Smooth muscle cell (in vitro differentiated cells): ENCODE measurements at regions not wholly inside any gene's neighbourhood (a gene's known extent, or its start where the extent isn't known, plus 50 kb on each side); places are given as distances from the start of the nearest gene placed in this dataset.

Experiments
- DNase-seq: peaks from one replicate; lab custom pipeline; 2025; ENCODE audit not compliant: unreplicated experiment; lab: John Stamatoyannopoulos, UW
- H2AFZ ChIP-seq: fragments of 200-600 bp; sonication (generic); 2 replicates; pipeline ENCODE4 v1.6.0; 2016; ENCODE audit warnings: antibody characterized with exemption, low read depth, mild to moderate bottlenecking
- H3F3A ChIP-seq: fragments of 200-600 bp; sonication (generic); 2 replicates; pipeline ENCODE4 v1.6.0; 2017; ENCODE audit warnings: antibody characterized with exemption, low read depth
- H3K27ac ChIP-seq: fragments of 200-600 bp; sonication (generic); 2 replicates; pipeline ENCODE4 v1.5.1; 2016; ENCODE audit warnings: low read depth, mild to moderate bottlenecking
- H3K27me3 ChIP-seq: fragments of 200-600 bp; sonication (generic); 2 replicates; pipeline ENCODE4 v1.6.1; 2016; ENCODE audit warnings: low read depth, mild to moderate bottlenecking
- H3K36me3 ChIP-seq: fragments of 200-600 bp; sonication (generic); 2 replicates; pipeline ENCODE4 v1.5.1; 2016; ENCODE audit warnings: low read depth
- H3K4me1 ChIP-seq: fragments of 200-600 bp; sonication (generic); 2 replicates; pipeline ENCODE4 v1.5.1; 2016; ENCODE audit warnings: low read depth
- H3K4me2 ChIP-seq: fragments of 200-600 bp; sonication (generic); 2 replicates; pipeline ENCODE4 v1.6.0; 2016; ENCODE audit warnings: mild to moderate bottlenecking
- H3K4me3 ChIP-seq: fragments of 200-600 bp; sonication (generic); 2 replicates; pipeline ENCODE4 v1.5.1; 2016; ENCODE audit warnings: mild to moderate bottlenecking
- H3K79me2 ChIP-seq: fragments of 200-600 bp; sonication (generic); 2 replicates; pipeline ENCODE4 v1.6.0; 2016; ENCODE audit warnings: low read depth, mild to moderate bottlenecking
- H3K9ac ChIP-seq: fragments of 200-600 bp; sonication (generic); 2 replicates; pipeline ENCODE4 v1.6.0; 2016; ENCODE audit warnings: low read depth
- H3K9me3 ChIP-seq: fragments of 200-600 bp; sonication (generic); replicated peaks from 2 replicates; pipeline ENCODE4 v1.5.1; 2016; ENCODE audit warnings: low read depth
- H4K20me1 ChIP-seq: fragments of 200-600 bp; sonication (generic); 2 replicates; pipeline ENCODE4 v1.6.0; 2016; ENCODE audit warnings: low read depth
- WGBS: methylation state at CpG from one replicate; pipeline ENCODE4 v1.1.7; 2016; ENCODE audit warnings: low lambda C conversion rate; 5-methylcytosine and 5-hydroxymethylcytosine counted together
- TF ChIP-seq, protein P1 (sequence below): fragments of 200-600 bp; sonication (generic); IDR thresholded peaks from 2 replicates; pipeline ENCODE4 v1.5.1; 2017; ENCODE audit warnings: borderline replicate concordance, mild to moderate bottlenecking, antibody characterized with exemption; ENCODE audit not compliant: insufficient read depth, poor library complexity, severe bottlenecking

DNA sequence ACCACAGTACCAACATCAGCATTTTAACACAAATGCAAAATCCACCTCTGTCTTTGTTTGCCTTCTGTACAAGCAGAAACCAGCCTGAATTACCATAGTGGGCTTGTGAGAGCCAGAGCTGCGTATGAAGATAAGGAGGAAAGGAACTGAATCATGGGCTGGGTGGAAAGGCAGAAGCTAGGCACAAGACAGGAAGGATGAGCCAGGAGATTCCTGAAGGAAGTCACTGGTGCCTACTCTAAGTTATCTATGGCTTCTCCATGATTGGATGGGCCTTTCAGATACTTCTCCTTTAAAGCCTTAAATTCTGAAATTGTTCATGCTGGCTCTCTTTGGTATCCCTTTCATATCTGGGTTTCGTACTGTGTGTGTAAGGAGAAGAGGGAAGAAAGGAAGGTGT lies 140.6 kb downstream of the LCA5 start:
- no peak overlapping the region for H3K4me3 ChIP-seq
- H3K4me1 ChIP-seq = no peaks in the 10 kb centered on the region
- H3K27ac ChIP-seq = no peak overlapping the region
- no peaks in the 10 kb centered on the region for H3F3A ChIP-seq
- H2AFZ ChIP-seq = no peak overlapping the region
- no peak overlapping the region for H3K9ac ChIP-seq
- H3K9me3 ChIP-seq = no peaks in the 10 kb centered on the region
- TF ChIP-seq, protein P1, sequence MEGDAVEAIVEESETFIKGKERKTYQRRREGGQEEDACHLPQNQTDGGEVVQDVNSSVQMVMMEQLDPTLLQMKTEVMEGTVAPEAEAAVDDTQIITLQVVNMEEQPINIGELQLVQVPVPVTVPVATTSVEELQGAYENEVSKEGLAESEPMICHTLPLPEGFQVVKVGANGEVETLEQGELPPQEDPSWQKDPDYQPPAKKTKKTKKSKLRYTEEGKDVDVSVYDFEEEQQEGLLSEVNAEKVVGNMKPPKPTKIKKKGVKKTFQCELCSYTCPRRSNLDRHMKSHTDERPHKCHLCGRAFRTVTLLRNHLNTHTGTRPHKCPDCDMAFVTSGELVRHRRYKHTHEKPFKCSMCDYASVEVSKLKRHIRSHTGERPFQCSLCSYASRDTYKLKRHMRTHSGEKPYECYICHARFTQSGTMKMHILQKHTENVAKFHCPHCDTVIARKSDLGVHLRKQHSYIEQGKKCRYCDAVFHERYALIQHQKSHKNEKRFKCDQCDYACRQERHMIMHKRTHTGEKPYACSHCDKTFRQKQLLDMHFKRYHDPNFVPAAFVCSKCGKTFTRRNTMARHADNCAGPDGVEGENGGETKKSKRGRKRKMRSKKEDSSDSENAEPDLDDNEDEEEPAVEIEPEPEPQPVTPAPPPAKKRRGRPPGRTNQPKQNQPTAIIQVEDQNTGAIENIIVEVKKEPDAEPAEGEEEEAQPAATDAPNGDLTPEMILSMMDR = no peak
- no peaks in the 10 kb centered on the region for H3K36me3 ChIP-seq
- WGBS = 88% methylated on average over 2 of the region's 2 CpGs
- DNase-seq = no peak
- no peaks in the 10 kb centered on the region for H3K79me2 ChIP-seq
- H4K20me1 ChIP-seq = no peaks in the 10 kb centered on the region
- H3K27me3 ChIP-seq = no peaks in the 10 kb centered on the region
- no peak overlapping the region for H3K4me2 ChIP-seq

DNA sequence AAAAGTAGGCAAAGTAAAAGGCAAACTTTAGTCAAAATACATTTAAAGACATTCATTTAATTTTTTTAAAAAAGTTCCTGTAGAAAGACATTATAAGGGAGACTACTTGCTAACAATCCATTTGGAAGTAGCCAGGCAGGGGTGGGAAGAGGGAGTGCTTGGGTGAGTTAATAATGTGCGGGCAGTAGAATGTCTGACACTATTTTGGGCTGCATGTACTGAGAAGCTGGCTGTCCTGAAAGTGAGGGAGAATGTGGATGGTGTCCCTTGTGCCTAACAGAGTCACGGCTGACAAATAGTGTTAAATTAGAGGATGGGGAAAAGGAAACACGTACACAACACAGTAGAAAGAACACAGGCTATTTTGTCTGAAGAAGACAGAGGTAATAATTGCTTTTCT lies 142.5 kb downstream of the LCA5 start:
- H3K36me3 ChIP-seq = no peaks in the 10 kb centered on the region
- no peaks in the 10 kb centered on the region for H3K4me1 ChIP-seq
- H3K9ac ChIP-seq = no peak overlapping the region
- TF ChIP-seq, protein P1 = no peak
- no peak for DNase-seq
- H3K79me2 ChIP-seq = no peaks in the 10 kb centered on the region
- no peak overlapping the region for H3K4me3 ChIP-seq
- WGBS = 92% methylated on average over 3 of the region's 3 CpGs
- H3K27ac ChIP-seq = no peak overlapping the region
- H3K27me3 ChIP-seq = no peaks in the 10 kb centered on the region
- no peaks in the 10 kb centered on the region for H3K9me3 ChIP-seq
- H3K4me2 ChIP-seq = no peak overlapping the region
- H2AFZ ChIP-seq = no peak overlapping the region
- H4K20me1 ChIP-seq = no peaks in the 10 kb centered on the region
- no peaks in the 10 kb centered on the region for H3F3A ChIP-seq

DNA sequence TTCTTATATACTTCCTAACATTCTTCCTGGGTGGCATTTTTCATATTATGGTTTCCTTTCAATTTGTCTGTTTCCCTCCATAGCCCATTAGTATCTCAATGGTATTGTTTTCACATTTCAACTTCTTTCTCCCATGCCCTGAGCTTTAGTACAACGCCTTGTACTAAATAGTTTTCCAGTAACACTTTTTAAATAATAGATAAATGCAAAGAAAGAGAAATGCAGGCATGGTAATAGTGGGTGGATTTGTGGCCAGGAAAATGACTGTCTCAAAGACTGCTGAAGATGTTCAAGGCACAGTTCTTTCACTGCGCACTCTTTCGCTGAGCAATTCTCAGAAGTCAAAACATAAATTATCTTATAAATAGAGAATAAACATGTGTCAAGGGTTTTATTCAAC lies 145.1 kb downstream of the LCA5 start:
- no peaks in the 10 kb centered on the region for H4K20me1 ChIP-seq
- no peak overlapping the region for H3K27ac ChIP-seq
- TF ChIP-seq, protein P1 = no peak
- H3K36me3 ChIP-seq = no peaks in the 10 kb centered on the region
- H3K9me3 ChIP-seq = no peaks in the 10 kb centered on the region
- H3K79me2 ChIP-seq = no peaks in the 10 kb centered on the region
- H3K27me3 ChIP-seq = no peaks in the 10 kb centered on the region
- no peak overlapping the region for H3K9ac ChIP-seq
- no peak overlapping the region for H3K4me2 ChIP-seq
- H3F3A ChIP-seq = no peaks in the 10 kb centered on the region
- H3K4me3 ChIP-seq = no peak overlapping the region
- no peak for DNase-seq
- WGBS = 97% methylated on average over 3 of the region's 3 CpGs
- H2AFZ ChIP-seq = no peak overlapping the region
- H3K4me1 ChIP-seq = no peaks in the 10 kb centered on the region

DNA sequence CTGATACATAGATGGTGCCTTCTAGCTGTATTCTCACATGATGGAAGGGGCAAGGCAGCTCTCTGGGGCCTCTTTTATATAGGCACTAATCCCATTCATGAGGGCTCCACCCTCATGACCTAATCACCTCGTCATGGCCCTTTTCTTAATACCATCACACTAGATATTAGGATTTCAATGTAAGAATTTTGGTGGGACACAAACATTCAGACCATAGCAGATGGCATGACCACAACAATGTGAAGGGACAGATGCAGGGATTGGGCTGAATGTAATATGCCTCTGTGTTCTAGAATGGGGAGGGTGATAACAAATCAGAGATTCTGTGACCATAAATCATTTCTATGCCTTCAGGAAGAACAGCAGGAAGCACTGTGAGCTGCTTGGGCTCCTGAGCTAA lies 145.8 kb downstream of the LCA5 start:
- TF ChIP-seq, protein P1 = no peak
- H3K9ac ChIP-seq = no peak overlapping the region
- no peak overlapping the region for H3K27ac ChIP-seq
- H3K4me2 ChIP-seq = no peak overlapping the region
- no peaks in the 10 kb centered on the region for H3K36me3 ChIP-seq
- no peak overlapping the region for H3K4me3 ChIP-seq
- no peaks in the 10 kb centered on the region for H4K20me1 ChIP-seq
- H3K4me1 ChIP-seq = no peaks in the 10 kb centered on the region
- H3F3A ChIP-seq = no peaks in the 10 kb centered on the region
- 69% methylated on average over 1 of the region's 1 CpG for WGBS
- no peaks in the 10 kb centered on the region for H3K9me3 ChIP-seq
- H2AFZ ChIP-seq = no peak overlapping the region
- DNase-seq = no peak
- H3K27me3 ChIP-seq = no peaks in the 10 kb centered on the region
- no peaks in the 10 kb centered on the region for H3K79me2 ChIP-seq
